ENCODE measurements at regions not wholly inside any gene's neighbourhood (a gene's known extent, or its start where the extent isn't known, plus 50 kb on each side); places are given as distances from the start of the nearest gene placed in this dataset.

GRCh38 chrX:65607070-65607742 lies 60.2 kb upstream of the MSN start:
- no peak overlapping the region for H3K14ac ChIP-seq (ENCODE audit: low read length in 2 of 2)

GRCh38 chrX:65602221-65602560 lies 65.3 kb upstream of the MSN start:
- Histone ChIP-seq H4K8ac (ENCODE audit: low read length) (no peak overlapping the region), H3K23ac (ENCODE audit: low read length in 2 of 2) (no peak overlapping the region), H3K4me3 (ENCODE audit: insufficient read depth in 1 of 2, low read depth in 1 of 2, low read length in 2 of 2) (no peak overlapping the region), H3K4ac (ENCODE audit: low read depth in 1 of 2, low read length in 2 of 2) (peak overlapping the region; percentile 46 to 73), H4K91ac (ENCODE audit: low read length) (no peak overlapping the region), H3K9ac (ENCODE audit: low read length) (peak overlapping the region; percentile 54), H2AFZ (ENCODE audit: low read depth, low read length) (no peak overlapping the region), H3K4me2 (ENCODE audit: low read length, poor library complexity, severe bottlenecking) (no peak overlapping the region), H2AK5ac (ENCODE audit: low read length, severe bottlenecking) (no peak overlapping the region), H3K27ac (ENCODE audit: low read length, poor library complexity, severe bottlenecking) (no peak overlapping the region), H3K27me3 (ENCODE audit: control insufficient read depth in 1 of 2, insufficient read depth in 1 of 2, low read length in 2 of 2) (peaks cover 0 to 29% of the 10 kb centered on the region in 2 experiments), H3K9me3 (ENCODE audit: control insufficient read depth, low read length) (no peaks in the 10 kb centered on the region), H3K79me1 (replicated peaks; ENCODE audit: low read length, poor library complexity, severe bottlenecking) (no peaks in the 10 kb centered on the region), H2BK120ac (ENCODE audit: low read depth, low read length) (peak overlapping the region; percentile 21), H3K18ac (ENCODE audit: low read depth in 1 of 2, low read length in 2 of 2) (peak overlapping the region; percentile 33 to 34), H2BK15ac (ENCODE audit: low read depth, poor library complexity, severe bottlenecking) (no peak overlapping the region), H3K36me3 (ENCODE audit: control insufficient read depth in 1 of 2, insufficient read depth in 2 of 2, low read depth in 1 of 2, low read length in 2 of 2) (no peaks in the 10 kb centered on the region), H2BK12ac (ENCODE audit: low read length in 2 of 2) (peak overlapping the region in 1 of 2 experiments; percentile 52), H3K4me1 (ENCODE audit: control insufficient read depth, insufficient read depth, low read depth, low read length) (peaks cover 1% of the 10 kb centered on the region), H2BK5ac (ENCODE audit: low read depth, low read length, poor library complexity, severe bottlenecking) (no peak overlapping the region), H3K14ac (ENCODE audit: low read length in 2 of 2) (no peak overlapping the region)
- no CpG with 5 or more reads among the region's 2 CpGs for WGBS
- no peak for DNase-seq

More at GRCh38 chrX:65607070-65607742, 60.2 kb upstream of the MSN start:
- Histone ChIP-seq H4K91ac (ENCODE audit: low read length) (no peak overlapping the region), H3K4me1 (ENCODE audit: control insufficient read depth, insufficient read depth, low read depth, low read length) (peaks cover 1% of the 10 kb centered on the region), H3K4me2 (ENCODE audit: low read length, poor library complexity, severe bottlenecking) (no peak overlapping the region), H2BK120ac (ENCODE audit: low read depth, low read length) (no peak overlapping the region), H3K9ac (ENCODE audit: low read length) (no peak overlapping the region), H4K8ac (ENCODE audit: low read length) (no peak overlapping the region), H2BK12ac (ENCODE audit: low read length in 2 of 2) (no peak overlapping the region), H3K27me3 (ENCODE audit: control insufficient read depth in 1 of 2, insufficient read depth in 1 of 2, low read length in 2 of 2) (peaks cover 0 to 17% of the 10 kb centered on the region in 2 experiments), H3K36me3 (ENCODE audit: control insufficient read depth in 1 of 2, insufficient read depth in 2 of 2, low read depth in 1 of 2, low read length in 2 of 2) (no peaks in the 10 kb centered on the region), H3K27ac (ENCODE audit: low read length, poor library complexity, severe bottlenecking) (no peak overlapping the region), H3K79me1 (replicated peaks; ENCODE audit: low read length, poor library complexity, severe bottlenecking) (no peaks in the 10 kb centered on the region), H2AK5ac (ENCODE audit: low read length, severe bottlenecking) (no peak overlapping the region), H2BK5ac (ENCODE audit: low read depth, low read length, poor library complexity, severe bottlenecking) (no peak overlapping the region), H3K18ac (ENCODE audit: low read depth in 1 of 2, low read length in 2 of 2) (no peak overlapping the region), H2BK15ac (ENCODE audit: low read depth, poor library complexity, severe bottlenecking) (no peak overlapping the region), H2AFZ (ENCODE audit: low read depth, low read length) (no peak overlapping the region), H3K4ac (ENCODE audit: low read depth in 1 of 2, low read length in 2 of 2) (peak overlapping the region in 1 of 2 experiments; percentile 41), H3K4me3 (ENCODE audit: insufficient read depth in 1 of 2, low read depth in 1 of 2, low read length in 2 of 2) (no peak overlapping the region), H3K23ac (ENCODE audit: low read length in 2 of 2) (no peak overlapping the region), H3K9me3 (ENCODE audit: control insufficient read depth, low read length) (no peaks in the 10 kb centered on the region)
- WGBS: no CpG with 5 or more reads among the region's 3 CpGs
- peak; percentile 39 for DNase-seq

GRCh38 chrX:65601530-65602220 lies 65.8 kb upstream of the MSN start:
- Histone ChIP-seq H2BK15ac (ENCODE audit: low read depth, poor library complexity, severe bottlenecking) (peak overlapping the region; percentile 33), H3K27me3 (ENCODE audit: control insufficient read depth in 1 of 2, insufficient read depth in 1 of 2, low read length in 2 of 2) (peaks cover 0 to 29% of the 10 kb centered on the region in 2 experiments)

GRCh38 chrX:65601126-65601525 lies 66.3 kb upstream of the MSN start:
- Histone ChIP-seq H2BK5ac (ENCODE audit: low read depth, low read length, poor library complexity, severe bottlenecking) (no peak overlapping the region), H3K4me3 (ENCODE audit: insufficient read depth in 1 of 2, low read depth in 1 of 2, low read length in 2 of 2) (no peak overlapping the region), H2BK15ac (ENCODE audit: low read depth, poor library complexity, severe bottlenecking) (no peak overlapping the region), H3K4me2 (ENCODE audit: low read length, poor library complexity, severe bottlenecking) (no peak overlapping the region), H2AFZ (ENCODE audit: low read depth, low read length) (no peak overlapping the region), H3K9ac (ENCODE audit: low read length) (peak overlapping the region; percentile 54), H3K79me1 (replicated peaks; ENCODE audit: low read length, poor library complexity, severe bottlenecking) (no peaks in the 10 kb centered on the region), H3K23ac (ENCODE audit: low read length in 2 of 2) (peak overlapping the region in 1 of 2 experiments; percentile 59), H3K36me3 (ENCODE audit: control insufficient read depth in 1 of 2, insufficient read depth in 2 of 2, low read depth in 1 of 2, low read length in 2 of 2) (no peaks in the 10 kb centered on the region), H3K27ac (ENCODE audit: low read length, poor library complexity, severe bottlenecking) (no peak overlapping the region), H2BK12ac (ENCODE audit: low read length in 2 of 2) (no peak overlapping the region), H2AK5ac (ENCODE audit: low read length, severe bottlenecking) (no peak overlapping the region), H3K14ac (ENCODE audit: low read length in 2 of 2) (no peak overlapping the region), H3K27me3 (ENCODE audit: control insufficient read depth in 1 of 2, insufficient read depth in 1 of 2, low read length in 2 of 2) (peaks cover 0 to 27% of the 10 kb centered on the region in 2 experiments), H3K4me1 (ENCODE audit: control insufficient read depth, insufficient read depth, low read depth, low read length) (peaks cover 1% of the 10 kb centered on the region), H3K18ac (ENCODE audit: low read depth in 1 of 2, low read length in 2 of 2) (peak overlapping the region; percentile 73 to 81), H4K91ac (ENCODE audit: low read length) (no peak overlapping the region), H2BK120ac (ENCODE audit: low read depth, low read length) (peak overlapping the region; percentile 64), H4K8ac (ENCODE audit: low read length) (no peak overlapping the region), H3K9me3 (ENCODE audit: control insufficient read depth, low read length) (no peaks in the 10 kb centered on the region), H3K4ac (ENCODE audit: low read depth in 1 of 2, low read length in 2 of 2) (peak overlapping the region in 1 of 2 experiments; percentile 5)
- no peak for DNase-seq
- 82% methylated on average over 3 of the region's 3 CpGs for WGBS

More at GRCh38 chrX:65601530-65602220, 65.8 kb upstream of the MSN start:
- Histone ChIP-seq H3K4me3 (ENCODE audit: insufficient read depth in 1 of 2, low read depth in 1 of 2, low read length in 2 of 2) (no peak overlapping the region), H2BK120ac (ENCODE audit: low read depth, low read length) (peak overlapping the region; percentile 64), H4K8ac (ENCODE audit: low read length) (no peak overlapping the region), H3K23ac (ENCODE audit: low read length in 2 of 2) (no peak overlapping the region), H3K79me1 (replicated peaks; ENCODE audit: low read length, poor library complexity, severe bottlenecking) (no peaks in the 10 kb centered on the region), H3K27ac (ENCODE audit: low read length, poor library complexity, severe bottlenecking) (no peak overlapping the region), H2AFZ (ENCODE audit: low read depth, low read length) (no peak overlapping the region), H4K91ac (ENCODE audit: low read length) (no peak overlapping the region), H3K4ac (ENCODE audit: low read depth in 1 of 2, low read length in 2 of 2) (peak overlapping the region; percentile 5 to 79), H3K4me1 (ENCODE audit: control insufficient read depth, insufficient read depth, low read depth, low read length) (peaks cover 1% of the 10 kb centered on the region), H3K4me2 (ENCODE audit: low read length, poor library complexity, severe bottlenecking) (no peak overlapping the region), H3K9me3 (ENCODE audit: control insufficient read depth, low read length) (no peaks in the 10 kb centered on the region), H3K14ac (ENCODE audit: low read length in 2 of 2) (no peak overlapping the region), H2BK12ac (ENCODE audit: low read length in 2 of 2) (peak overlapping the region; percentile 42 to 49), H3K9ac (ENCODE audit: low read length) (peak overlapping the region; percentile 54), H2BK5ac (ENCODE audit: low read depth, low read length, poor library complexity, severe bottlenecking) (no peak overlapping the region), H3K18ac (ENCODE audit: low read depth in 1 of 2, low read length in 2 of 2) (peak overlapping the region; percentile 69 to 81), H2AK5ac (ENCODE audit: low read length, severe bottlenecking) (no peak overlapping the region), H3K36me3 (ENCODE audit: control insufficient read depth in 1 of 2, insufficient read depth in 2 of 2, low read depth in 1 of 2, low read length in 2 of 2) (no peaks in the 10 kb centered on the region)
- DNase-seq: peak; percentile 89
- 87% methylated on average over 2 of the region's 3 CpGs for WGBS
